CMK (cell line): ENCODE measurements at regions not wholly inside any gene's neighbourhood (a gene's known extent, or its start where the extent isn't known, plus 50 kb on each side); places are given as distances from the start of the nearest gene placed in this dataset.
"Not testable (repeated sequence)": the region's sequence is repeated elsewhere in the genome, so short reads cannot be mapped to it uniquely, and the experiment has no call there.

Source experiments
- DNase-seq: peaks from one replicate; pipeline ENCODE4 v3.0.0-alpha.2; 2010; ENCODE audit warnings: low read depth

DNA sequence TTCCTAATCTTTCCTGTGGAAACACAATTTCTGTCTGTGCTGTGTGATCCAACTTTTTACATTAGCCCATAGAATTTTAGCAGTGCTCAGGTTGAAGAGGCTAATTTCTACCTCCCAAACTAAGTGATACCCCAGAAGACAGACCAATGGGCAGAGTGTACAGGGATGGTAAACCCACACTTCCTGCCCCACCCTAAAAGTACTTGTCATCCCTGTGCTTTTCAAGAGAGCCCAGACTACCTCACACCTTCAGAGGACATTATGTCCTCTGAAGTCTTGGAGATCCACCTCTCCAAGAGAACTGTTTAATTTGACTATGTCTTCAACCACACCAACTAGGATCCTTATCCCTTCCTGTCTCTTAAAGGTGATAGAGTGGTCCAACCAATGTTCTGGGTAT, 82.0 kb upstream of the ACSL1 start:
- no peak for DNase-seq

DNA sequence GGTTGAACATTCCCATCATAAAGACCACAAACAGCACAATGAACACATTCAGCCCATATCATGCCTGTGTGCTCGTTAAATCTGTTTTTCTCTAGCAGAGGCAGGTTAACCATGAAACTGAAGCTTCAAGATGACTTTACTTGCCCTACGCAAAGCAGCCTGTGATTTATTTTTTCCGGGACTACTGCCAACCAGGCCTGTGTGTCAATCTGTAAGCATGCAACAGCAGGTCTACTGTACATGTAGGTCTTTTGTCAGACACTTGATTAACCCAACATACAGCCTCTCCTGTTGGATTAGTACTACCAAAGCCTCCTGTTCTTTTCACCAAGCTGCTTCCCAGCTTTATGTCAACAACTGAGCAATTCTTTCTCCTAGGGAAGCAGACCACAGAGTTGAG, 85.5 kb upstream of the ACSL1 start:
- DNase-seq = no peak

DNA sequence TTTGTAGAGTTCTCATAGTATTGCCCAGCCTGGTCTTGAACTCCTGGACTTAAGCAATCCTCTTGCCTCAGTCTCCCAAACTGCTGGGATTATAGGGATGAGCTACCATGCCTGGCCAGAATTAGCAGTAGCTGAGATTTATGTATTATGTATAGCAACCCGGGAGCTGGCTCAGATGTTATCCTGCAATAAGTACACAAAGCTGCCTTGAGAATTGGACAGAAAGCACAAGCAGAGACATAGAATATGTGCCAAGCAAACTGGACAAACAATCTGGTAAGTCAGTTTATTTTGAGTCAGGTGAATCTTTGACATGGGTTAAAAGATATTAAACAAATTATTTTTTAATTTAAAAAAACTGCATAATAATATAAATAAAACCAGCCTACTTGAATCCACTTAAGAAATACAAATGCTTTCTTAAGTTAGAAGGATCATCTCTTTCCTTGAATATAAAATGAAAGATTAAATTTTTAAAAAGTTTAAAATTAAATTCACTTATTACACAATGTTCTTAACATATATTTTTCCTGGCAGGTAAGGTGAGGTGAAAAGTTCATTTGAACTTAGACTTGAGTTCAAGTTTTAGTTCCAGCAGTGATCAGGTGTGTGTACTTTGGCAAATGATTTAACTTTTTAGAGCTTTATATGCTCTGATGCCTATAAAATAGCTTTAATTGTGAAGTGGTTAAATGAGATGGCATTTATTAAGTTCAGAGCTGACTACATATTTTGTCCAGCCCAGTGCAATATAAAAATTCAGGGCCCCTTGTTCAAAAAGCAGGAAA, 87.8 kb upstream of the ACSL1 start:
- no peak for DNase-seq

DNA sequence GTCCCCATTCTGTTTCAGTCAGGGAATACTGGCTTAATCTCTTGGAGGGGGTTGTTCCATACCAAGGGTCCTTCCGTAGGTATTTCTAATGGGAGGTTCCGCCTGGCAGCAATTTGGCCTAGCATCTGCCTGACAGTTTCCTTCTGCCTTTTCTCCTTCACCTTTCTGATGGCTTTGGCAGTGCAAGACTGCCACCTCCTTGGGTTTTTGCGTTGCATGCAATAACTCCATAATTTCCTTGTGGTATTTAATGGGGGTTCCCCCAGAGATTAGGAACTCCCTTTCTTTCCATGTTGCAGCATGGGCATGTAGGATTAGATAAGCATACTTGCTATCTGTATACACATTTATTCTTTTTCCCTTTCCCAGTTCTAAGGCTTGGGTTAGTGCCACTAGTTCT, 93.0 kb upstream of the ACSL1 start:
- DNase-seq = not testable (repeated sequence)

DNA sequence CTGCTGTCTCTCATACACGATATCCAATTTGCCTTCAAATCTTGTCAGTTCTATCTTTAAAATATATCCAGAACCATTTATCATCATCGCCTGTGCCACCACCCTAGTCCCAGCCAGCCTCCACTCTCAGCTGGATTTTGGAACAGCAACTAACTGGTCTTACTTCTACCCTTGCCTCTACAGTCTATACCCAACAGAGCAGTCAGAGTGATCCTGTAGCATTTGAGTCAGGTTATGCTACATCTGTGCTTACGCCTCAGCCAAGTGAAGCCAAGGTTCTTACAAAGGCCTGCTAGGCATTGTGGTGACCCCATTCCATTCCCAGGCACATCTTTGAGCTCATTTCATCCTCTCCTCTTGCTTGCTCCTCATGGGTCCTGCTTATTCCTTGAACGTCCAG, 95.7 kb upstream of the ACSL1 start:
- DNase-seq = no peak

DNA sequence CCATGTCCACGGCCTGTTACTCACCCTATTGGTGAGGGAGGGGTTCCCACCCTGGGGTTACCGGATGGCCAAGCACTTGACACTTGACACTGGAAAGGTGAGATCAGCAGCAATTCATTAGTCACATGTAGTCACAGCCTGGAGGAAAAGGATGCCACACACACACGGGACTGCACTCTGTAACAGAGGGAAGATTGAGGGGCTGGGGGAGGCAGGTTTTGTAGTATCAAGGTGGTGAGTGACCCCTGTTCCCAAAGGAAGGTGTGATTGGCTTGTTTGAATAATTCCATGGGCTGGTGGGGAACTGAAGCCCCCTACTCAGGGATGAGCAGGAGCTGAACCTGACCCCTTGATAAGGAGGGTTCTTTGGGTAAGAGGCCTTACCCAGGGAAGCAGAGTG, 96.0 kb upstream of the HELT start:
- DNase-seq = no peak

DNA sequence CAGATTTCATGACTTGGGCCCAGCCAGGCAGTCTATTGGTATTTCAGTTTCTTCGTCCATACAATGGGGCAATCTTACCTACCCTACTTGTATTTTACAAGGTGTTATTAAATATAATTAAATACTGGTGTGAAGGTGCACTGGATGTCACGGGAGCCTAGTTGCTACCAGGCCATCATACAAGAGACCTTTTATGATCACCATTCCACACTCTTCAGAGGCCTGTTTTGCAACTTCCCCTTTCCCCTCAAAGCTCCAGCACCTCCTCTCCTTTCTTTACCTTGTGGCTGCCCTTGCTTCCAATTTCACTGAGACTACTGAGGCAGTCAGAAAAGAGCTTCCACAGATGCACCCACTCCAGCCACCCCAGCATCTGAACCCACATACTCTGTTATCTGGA, 93.8 kb upstream of the HELT start:
- DNase-seq = no peak

DNA sequence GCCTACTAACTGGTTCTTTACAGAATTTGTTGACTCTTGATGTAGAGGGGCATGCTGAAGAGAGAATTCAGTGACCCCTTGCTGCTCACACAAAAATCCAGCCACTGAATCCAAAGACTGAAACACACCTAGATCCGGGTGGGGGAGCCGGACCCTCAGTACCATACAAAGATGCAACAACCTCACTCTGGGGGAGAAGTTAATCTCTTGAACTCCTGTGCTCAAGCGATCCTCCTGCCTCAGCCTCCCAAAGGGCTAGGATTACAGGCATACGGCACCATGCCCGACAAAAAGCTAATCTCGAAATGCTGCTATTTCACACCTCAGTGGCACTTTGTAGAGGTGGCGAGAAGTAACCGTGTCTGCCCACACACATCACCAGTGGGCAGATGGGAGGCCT, 88.8 kb upstream of the HELT start:
- DNase-seq = no peak

DNA sequence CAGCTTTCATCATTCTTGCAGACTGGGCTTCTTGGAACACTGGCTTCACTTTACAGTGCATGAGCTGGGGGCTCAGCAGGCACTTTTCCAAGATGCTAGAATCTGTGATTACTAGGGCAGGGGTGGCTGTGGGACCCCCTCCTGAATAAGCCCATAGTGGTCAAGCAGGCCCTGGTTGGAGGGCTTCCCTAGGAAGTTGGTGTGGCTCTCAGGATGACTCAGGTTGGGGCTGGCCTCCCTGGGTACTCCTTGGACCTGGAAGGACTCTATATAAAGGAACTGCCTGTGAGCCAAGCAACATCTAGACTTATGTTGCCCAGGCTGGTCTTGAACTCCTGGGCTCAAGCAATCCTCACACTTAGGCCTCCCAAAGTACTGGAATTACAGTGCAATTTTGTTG, 88.3 kb upstream of the HELT start:
- DNase-seq = no peak

DNA sequence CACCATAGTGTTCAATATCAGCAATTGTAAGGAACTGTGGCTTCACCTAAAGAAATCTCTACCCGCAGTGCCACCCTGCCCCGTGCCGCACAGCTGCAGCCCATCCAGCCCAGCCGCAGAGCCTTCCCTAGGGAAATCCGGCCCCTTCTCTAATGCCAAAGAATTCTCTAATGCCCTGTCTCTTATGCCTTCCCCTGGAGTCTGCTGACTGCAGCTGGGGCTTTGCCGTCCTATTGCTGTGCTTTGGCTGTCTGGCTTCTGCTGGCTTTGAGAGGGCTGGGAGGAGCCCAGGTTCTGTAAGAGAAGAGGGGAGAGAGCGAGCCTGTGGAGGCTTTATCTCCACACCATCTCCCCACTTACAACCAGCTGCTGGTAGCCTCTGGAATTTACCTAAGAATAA, 85.9 kb upstream of the HELT start:
- DNase-seq = no peak

DNA sequence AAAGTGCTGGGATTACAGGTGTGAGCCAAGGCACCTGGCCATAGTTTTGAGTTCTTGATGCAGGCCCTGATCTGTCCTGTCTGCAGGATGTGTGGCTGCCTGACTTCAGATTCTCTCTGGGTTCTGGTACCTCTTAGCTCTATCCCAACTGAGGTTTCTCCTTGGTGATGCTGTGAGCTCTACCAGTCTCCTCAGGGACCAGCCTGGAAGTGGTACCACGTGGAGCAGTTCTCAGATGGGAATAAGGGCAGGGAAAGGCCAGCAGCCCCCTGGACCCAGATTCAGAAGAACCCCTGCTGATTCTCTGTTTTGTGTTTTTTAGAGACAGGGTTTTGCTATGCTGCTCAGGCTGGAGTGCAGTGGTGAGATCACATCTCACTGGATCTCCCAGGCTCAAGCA, 85.0 kb upstream of the HELT start:
- no peak for DNase-seq

DNA sequence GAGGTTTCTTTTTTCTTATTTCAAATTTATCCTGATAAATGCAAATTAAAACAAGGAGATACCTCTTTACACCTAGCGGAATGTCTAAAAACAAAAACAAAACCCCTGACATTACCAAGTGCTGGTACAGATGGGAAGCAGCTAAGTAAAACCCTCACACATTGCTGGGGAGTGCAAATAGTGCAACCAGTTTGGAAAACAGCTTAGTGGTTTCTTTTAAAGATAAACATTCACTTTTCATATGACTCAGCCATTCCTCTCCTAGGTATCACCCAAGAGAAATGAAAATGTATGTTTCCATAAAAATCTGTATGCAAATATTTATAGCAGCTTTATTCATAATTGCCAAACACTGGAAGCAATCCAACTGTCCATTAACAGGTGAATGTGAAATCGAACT, 84.1 kb upstream of the HELT start:
- DNase-seq = no peak

DNA sequence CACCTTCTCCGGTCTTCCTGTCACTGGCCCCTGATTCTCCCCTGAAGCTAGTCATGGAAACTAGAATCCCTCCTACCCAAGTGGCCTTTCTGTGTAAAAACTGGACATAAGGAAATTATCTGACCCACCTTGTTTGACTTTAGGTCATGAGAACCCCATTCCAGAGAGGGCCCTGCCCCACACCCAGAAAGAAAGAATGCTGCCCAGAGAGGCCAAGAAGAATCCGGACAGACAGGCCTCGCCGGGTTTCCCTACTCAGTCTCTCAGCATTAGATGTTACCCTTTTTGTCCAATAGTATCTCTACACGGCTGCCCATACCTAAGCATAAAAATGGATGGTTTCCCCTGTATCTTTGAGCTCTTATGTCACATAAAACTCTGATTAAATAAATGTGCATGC, 83.3 kb upstream of the HELT start:
- DNase-seq = no peak

DNA sequence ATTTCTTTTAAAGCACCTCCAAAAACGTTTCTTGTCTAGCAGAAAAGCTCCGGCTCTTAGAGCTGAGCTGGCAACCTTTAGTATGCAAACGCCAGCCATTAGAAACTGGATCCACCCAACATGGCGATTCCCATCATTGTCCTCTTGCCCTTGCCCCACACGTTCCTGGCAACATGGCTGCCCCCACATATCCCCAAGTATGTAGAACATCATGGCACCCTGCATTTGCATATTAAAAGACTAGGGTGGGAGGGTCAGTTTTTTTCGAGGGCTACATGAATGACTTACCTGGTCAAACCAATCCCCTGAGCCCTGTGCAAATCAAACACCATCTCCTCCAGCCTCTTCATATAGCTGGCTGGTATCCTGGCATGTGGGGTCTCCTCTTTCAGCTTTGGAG, 82.2 kb upstream of the HELT start:
- no peak for DNase-seq

DNA sequence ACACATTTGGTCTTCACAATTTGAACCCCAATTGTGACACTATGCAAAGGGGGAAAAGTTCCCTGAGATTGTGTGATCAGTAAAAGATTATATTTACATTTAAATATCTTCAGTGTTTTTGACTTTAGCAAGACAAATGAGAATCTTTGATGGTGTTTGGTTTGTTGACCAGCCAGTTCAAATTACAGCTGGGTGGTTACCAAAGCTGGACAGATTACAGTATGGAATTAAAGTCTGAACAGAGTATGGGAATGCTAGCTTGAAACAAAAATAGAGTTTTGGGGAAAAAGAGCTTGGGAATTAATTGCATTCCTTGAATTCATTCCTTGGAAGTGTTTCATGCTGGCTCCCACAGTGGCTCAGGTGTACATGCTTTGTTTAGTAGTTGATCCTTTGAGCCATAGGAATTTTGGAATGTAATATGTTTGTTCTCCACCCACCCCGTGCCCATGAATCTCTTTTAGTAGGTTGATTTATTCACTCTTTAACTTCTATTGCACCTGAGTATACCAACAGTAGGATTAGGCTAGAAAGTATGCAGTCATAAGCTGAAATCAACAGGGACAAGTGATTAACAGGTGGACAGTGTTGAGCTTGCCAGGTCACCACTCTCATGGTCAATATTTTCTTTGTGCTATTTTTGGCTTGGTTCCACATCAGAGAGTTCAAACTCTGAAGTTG, 81.1 kb upstream of the HELT start:
- DNase-seq = no peak

DNA sequence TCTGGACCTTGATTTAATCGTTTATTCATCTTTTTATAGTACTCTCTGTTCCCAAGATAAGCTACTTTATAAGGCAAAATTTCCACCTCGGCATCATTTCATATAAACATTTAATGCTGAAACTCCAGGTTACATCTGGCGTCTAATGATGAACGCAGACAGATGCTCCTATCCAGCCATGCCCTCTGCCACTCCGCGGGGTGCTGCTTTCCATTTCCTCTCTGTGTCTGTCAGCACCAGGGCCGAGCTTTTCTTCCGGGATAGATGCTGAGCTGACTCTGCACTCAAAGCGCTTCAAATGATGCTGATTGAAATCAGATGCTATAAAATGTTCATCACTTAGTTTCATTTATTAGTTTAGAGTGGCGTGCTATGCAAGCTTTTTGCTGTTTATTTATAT, 80.5 kb upstream of the HELT start:
- DNase-seq = no peak

DNA sequence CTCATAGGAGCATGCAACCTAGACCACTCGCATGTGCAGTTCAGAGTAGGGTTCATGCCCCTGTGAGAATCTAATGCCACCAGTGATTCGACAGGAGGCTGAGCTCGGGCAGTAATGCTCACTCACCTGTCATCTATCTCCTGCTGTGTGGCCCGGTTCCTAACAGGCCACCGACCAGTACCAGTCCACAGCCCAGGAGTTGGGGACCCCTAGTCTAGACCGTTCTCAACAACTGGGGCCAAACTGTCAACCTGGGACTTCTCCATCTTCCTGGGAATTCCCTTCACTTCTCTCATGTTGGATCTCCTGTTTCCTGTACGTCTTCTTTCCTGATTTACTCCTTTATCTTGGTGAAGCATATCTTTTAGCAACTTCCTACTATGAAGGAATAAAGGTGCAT, 79.4 kb upstream of the HELT start:
- DNase-seq = no peak

DNA sequence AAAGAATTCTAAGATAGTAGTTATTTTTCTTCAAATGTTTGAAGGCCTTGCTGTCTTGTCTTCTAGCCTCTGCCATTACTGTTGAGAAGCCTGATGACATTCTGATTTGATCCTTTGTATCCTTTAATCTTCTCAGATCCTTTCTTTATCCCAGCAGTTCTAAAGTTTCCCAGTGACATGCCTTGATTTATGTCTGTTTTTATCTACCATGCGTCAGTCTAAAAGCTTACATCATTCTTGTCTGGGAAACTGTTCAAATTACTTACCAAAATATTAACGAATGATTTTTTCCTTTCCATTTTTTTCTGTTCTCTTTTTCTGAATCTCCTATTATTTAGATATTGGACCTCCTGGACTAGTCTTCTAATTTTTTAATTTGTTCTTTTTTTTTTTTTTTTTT, 78.3 kb upstream of the HELT start:
- DNase-seq = no peak

DNA sequence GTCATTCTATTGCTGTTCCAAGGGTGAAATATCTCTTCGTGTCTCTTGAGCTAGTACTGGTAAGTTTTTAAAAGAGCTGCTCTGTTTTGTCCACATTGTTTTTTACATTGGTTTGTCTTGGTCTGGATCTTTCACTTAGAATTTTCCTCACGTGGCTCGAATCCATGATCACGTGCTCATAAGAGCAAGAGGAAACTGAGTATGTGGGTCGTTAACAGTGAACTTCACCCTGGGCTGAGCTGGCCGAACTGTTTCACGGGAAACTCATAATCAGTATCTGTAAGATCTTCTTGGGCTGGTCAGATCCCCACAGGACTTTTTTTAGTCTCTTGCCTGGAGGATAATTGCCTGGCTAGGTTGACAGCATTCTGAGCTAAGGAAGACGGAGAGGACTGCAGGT, 77.8 kb upstream of the HELT start:
- no peak for DNase-seq

DNA sequence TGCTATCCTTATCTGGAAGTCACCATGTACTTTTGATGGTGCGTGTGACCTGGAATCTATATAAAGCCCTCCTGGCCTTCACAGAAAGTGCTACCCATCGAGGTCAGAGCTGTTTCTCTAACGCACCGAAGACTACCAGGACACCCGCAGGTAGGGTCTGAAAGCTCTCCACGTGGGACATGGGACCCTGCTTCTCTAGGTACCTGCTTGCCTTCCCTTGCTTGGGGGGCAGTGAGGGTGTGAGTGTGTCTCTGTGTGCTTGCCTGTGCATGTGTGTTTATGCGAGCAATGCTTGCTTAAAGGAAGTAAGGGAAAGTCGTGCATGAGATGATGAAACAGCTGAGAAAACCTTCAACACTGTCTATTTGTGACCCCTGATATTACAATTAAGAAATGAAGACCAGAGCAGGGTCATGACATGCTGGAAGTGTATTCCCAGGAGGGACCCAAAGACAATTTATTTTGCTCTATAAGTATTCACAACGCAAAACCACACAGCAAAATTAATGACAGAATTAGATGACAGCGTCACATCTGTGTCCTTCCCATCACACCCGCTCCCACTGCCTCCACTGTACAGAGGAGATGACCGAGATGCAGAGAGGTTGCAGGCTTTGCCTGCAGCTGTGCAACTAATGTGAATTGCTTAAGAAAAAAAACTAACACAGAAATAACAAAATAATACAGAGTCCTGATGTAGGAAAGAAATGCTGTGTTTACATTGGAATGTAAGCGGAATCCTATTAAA, 76.4 kb upstream of the HELT start:
- no peak for DNase-seq

DNA sequence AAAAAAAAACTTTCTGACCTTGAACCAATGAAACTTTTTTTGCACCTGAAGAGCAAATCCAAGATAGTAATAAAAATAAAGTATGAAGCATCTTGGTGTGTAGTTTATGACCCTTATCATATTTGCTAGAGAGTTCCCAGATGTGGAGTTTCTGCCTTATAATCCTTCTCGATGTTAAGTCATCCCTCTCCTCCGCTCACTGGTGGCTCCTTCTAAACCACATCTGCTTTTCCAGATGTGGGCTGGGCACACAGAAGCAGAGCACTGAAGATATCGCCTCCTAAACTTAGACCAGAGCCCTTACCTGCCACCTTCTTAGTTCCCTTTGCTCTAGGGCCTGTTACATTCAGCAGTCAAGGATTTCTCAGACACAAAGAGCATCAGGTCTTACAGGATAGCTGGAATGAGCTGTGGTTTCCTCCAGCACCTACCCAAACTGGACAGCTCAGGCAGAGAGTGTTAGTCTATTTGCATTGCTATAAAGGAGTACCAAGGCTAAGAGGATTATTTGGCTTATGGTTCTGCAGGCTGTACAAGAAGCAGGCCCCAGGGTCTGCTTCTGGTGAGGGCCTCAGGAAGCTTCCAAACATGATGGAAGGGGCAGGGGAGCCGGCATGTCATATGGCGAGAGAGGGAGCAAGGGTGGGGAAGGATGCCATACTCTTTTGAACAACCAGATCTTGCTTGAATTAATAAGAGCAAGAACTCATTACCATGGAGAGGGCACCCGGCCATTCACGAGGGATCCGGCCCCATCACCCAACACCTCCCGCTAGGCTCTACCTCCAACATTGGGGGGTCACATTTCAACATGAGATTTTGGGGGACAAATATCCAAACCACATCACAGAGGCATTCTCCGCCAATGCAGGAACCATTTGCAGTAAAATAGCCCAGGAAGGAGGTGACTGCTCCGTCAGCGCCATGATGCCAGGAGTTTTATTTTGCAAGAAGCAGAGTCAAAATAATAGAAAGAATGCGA, 75.6 kb upstream of the HELT start:
- DNase-seq = no peak

DNA sequence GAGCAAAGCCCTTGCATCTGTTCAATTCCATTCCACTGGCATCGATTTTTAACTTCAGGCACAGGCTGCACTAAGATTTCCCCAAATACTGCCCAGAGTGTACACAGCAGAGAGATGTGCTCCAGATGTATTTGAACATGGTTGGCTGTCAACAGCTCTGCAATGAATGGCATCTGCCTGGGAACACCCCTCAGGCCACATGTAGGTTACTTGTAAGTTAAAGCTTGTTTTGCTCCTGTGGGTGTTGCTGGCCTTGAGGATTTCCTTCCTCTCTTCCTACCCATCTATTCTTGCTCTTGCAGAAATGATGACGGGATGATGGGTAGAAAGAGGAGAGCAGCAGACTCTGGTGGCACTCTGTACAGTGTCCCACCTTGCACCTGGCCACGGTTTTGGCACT, 69.3 kb upstream of the HELT start:
- no peak for DNase-seq
